NCI-H748 treated with DMSO at 0.1 percent for 48 hours (cell line): ENCODE measurements at regions not wholly inside any gene's neighbourhood (a gene's known extent, or its start where the extent isn't known, plus 50 kb on each side); places are given as distances from the start of the nearest gene placed in this dataset.

ENCODE experiments used
- DNase-seq: peaks from one replicate; lab custom pipeline; 2025; lab: John Stamatoyannopoulos, UW

DNA sequence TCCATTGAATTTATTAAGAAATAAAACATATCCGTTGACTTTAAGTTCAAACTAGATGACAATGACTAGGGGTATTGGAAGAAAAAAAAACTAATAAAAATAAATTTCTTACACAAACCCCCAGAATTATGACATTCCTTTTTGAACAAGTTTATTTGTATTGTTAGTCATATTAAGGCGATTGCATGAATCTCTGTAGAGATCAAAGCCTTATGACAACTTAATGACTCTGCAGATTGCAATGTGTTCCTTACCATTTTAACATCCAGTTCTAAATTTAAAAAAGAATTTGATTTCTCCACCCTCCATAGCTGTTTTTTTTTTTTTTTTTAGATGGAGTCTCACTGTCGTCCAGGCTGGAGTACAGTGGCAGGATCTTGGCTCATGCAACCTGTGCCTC is 189.8 kb upstream of the CEP162 start:
- no peak for DNase-seq

DNA sequence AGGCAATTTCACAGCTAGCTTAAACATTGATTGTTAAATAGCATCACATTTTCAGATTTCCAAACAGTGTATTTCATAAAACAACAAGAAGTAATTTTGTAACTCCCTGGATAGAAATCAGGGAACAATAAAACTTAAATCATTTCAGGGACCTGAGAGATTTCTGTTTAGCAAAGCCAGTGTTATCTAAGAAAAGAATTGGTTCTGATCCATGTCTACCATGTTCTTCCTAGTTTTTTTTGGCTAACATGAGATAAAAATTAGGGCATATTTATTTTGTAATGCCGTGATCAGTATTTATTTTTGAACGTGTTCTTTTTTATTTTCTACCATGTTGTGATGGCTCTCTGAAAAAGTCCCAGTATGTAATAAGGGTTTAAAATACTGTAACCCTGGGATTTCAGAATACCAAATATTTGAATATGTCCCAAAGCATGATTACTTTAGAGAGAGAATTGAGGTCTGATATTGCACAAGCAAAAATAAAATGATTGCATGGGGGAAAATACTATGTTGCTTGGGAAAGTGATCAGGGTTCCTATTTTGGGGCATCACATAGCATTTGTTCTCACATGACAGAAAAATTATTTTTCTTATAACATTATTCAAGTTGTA is 188.7 kb upstream of the CEP162 start:
- DNase-seq = no peak

DNA sequence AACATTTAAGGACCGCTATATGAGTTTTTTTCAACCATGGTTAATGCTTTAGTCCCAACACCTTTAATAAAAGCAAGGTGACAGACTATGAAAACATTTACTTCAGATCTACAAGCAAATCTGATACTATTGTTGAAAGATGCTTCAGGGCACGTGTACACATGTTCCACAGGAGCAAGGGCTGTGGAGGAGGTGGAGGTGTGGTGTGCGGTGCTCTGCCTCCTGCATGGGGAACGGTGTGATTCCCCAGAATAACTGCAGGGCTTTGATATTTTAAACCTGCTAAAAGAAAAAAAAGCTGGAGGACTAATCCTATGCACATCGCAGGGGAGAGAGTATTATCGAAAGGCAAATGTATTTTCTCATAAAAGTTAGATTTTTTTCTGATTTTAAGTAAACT is 188.1 kb upstream of the CEP162 start:
- DNase-seq = no peak

DNA sequence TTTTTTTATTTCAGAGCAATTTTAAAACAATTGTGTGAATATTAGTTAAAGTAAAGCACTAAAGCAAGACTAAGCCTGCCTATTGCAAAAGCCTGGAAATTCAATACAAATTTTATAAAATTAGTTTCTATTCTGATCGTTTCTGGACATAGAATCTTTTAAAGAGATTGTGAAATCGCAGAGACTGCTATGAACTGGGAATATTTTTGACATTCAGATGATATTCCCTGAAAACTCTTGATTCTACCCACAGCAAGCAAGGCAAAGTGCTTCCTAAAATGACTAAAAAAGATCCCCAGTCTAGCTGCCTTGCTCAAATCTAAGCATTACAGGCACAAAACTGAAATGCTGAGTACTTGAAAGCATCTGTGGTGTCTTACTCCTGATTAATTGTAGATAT is 187.6 kb upstream of the CEP162 start:
- DNase-seq = no peak

DNA sequence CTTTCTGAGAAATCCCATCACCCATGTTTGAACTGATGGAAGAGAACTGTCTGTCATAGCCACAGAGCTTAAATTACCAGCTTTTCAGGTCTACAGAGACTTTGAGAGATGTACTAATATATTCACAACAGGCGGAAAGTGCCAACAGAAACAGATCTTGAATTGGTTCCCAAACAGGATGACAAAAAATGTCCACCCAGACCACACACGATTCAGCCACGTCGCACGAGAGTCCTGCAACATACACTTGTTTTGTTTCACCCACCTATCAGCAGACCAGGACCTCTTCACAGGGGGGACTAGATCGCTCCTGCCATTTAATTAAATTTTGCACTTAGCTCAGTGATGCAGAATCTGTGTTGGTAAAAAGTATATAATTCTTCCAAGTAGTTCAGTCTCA is 187.1 kb upstream of the CEP162 start:
- no peak for DNase-seq

DNA sequence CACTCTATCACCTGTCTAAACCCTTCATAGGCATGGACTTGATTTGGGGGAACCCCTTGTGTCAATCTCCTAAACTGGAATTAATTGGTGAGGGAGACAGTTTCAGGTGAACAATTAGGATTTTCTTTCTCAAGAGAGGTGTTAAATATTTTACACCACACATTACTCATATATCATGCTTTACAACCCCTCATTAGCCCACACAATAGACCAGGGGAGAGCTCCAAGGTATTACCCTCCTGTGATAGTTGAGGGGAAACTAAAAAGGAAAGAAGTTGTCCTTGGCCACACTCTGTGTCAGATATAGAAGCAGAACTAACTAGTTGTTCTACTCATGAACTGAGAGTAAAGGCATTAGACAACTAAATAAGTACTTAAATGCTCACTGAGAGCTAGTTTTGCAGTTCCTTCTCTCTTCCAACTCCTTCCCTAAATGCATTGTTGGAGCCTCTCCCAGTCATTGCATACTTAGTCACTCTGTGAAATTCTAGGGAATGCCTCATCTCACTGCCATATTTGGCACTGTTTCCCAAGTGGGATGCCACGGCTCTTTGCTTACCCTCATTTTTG is 183.7 kb upstream of the CEP162 start:
- peak; percentile 81 for DNase-seq

DNA sequence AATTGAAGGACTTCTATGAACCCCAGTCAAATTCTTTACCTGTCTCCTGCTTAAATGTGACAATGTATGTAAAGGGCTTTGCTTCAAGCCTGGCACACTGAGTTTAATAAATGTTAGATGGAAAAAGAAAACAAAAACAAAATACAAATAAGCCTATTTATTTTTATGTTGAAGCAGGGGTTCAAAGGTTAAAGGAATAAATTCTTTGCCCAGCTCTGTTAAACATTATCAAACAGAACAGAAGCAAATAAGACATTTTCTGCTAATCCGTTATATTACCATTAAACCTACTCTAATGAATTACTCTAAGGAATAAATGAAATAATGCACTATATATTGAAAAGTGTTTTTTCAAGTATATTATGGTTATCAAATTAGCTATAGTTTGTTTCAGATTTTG is 182.5 kb upstream of the CEP162 start:
- no peak for DNase-seq

DNA sequence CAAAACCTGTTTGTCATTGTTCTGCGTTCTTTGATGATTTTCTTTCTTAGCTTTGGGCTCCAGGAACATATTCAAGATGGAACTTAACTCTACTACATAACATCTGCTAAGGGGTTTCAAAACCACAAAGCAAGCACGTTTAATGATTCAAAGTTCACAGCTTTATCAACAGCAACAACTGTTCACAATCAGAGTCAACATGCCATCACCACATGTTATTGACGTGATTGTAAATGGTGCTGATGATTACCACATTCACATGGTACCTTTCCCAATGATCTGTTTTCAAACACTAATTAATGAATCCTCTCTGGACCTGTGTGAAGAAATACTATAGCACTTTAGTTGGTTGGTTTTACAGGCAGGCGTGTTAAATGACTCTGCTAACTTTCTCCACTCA is 180.6 kb upstream of the CEP162 start:
- DNase-seq = no peak

DNA sequence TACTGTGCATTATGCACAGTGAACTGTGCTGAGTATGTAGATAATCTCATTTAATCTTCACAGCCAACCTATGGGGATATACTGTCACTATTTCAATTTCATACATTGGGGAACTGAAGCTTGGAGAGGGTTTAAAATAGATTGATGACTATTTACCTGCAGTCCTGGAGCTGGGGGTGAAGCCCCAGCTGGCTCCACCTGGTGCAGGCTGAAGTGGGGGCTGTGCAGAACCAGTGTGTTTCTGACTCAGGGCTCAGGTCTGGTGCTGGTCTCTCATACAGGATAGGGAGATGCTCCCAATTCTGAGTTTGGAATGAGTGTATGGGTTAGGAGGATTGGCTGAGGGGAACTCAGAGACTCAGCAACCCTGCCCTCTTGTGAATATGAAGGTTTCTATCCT is 176.1 kb upstream of the CEP162 start:
- no peak for DNase-seq

DNA sequence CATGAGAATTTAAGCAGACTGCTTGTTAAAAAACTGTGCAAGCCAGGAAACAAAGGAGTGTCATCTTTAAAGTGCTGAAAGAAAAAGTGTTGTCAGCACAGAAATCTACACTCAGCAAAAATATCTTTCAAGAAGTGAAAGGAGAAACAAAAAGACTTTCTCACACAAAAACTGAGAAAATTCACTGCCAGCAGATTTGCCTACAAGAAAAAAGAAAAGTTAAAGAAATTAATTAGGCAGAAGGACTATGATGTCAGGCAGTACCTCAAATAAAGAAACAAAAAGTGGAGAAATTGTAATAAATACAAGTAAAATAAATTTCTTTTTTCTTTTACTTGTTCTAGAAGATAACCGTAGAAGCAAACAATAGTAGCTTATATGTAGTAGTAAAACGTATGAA is 171.6 kb upstream of the CEP162 start:
- no peak for DNase-seq

DNA sequence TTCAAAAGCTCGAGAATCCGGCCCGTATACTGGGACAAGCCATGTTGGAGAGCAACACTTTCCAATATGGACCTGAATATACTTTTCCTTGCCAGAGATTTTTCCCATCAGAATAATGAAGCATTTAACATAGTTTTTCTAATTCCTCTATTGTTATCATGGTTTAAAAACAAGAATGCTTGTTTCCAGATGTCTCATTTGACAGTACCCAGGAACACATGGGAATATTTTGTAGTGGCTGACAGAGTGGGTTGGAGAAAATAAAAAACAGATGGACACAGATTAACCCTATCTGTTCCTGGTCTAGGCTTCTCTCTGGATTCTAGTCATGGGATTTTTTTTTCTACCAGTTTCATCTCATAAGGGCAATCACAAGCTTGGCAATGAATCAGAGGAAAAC is 164.8 kb upstream of the CEP162 start:
- DNase-seq = no peak

DNA sequence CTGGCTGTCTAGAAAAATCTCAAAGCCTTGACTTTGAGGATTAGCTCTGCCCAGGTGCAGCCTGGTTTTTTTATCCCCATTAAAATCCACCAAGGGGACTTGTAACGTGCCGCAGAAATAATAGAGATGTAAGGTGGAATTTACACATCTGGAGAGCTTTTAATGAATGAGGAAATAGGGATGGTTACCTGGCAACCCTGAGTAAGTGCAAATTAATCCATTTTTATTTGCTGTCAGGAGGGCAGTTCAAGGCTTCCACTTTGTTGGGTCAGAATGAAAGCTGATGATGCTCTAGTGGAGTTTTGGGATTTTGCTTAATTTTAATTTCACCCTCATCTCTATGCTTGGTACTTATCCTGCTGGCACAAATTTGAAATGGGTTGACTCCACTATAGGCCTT is 163.4 kb upstream of the CEP162 start:
- no peak for DNase-seq

DNA sequence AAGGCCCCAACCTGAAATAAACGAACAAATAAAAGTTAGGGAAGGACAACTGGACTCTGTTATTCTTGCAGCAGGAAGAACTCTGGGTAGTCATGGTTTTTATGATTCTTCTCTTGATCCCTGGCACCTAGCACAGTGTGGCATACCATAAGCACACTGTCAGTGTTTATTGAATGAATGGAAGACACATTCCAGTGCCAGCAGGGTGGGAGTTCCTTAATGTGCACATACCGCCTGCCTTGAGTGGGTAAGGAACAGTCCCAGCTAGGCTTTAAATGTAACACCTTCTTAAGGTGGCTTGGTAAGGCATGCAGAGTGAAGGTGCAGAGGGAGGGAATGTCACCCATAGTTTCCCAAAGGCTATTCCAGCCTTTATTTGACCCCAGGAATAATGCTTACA is 162.9 kb upstream of the CEP162 start:
- no peak for DNase-seq

DNA sequence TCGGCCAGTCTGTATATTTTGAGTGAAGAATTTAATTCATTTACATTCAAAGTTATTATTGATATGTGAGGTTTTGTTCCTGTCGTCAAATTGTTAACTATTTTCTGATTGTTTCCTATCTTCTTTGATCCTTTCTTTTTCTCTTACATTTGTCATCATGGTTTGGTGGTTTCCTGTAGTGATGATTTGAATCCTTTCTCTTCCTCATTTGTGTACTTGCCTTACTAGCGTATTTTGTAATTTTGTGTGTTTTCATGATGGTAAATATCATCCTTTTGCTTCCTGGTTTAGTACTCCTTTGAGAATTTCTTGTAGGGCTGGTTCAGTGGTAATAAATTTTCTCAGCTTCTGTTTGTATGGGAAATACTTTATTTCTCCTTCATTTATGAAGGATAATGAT is 151.7 kb upstream of the CEP162 start:
- DNase-seq = no peak

DNA sequence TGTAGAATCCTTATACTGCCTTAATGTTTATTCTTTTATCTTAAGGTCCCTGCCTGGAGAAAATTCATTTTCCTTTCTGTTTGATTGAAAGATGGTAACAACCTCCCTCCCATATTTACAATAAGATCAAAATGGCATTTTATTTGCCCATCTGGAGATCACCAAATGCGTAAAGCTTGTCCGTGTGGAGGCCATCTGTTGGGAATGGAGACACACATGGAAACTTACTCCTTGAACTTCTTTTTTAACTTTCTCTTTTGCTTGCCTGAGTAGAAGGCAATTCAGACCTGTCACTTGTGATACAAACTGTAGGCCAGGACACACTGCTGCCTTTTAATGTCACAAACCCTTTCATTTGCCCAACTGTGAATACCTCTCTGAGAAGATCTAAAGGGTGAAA is 144.8 kb upstream of the CEP162 start:
- DNase-seq = no peak

DNA sequence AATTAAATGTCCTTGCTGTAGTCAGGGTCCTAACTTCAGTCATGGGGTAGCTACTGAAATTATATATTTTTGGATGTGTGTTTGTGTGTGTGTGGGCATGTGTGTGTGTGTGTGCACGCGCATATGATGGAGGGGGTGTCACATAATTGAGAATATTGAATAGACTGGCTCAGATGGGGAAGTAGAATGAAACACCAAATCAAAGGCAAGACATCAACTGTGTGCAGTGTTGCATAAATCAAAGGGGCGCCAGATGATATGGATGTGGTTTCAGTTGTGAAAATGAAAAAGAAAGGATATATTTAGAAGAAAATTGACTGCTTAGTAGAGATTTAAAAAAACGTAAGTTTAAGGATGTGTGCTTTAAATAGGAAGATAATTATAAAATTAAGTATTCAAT is 144.2 kb upstream of the CEP162 start:
- no peak for DNase-seq

DNA sequence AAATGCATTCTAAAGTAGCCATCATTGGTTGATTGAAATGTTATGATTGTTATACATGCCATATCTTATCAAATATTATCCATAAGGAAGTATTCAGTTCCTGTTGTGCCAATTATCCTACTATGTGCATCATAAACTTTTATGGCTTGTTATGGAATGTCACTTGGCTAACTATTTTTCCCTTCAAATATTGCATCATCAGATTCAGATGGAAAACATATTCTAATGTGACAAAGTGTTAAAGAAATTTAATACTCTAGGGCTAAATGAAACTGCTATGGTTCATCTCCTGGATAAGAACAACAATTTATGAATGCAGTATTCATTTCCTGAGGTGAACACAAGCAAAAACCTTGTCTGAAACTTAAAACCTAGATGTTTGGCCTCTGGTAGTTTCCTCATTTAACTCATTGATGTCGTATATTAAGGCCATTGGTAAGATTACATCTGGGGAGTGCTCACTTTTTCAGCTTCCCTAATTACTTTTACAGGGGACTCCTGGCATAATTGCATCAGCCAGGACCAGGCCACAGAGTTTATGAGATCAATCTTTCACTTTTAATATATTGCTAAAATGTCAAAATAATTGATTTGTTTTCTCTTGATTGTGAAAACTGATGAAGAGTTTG is 134.9 kb upstream of the CEP162 start:
- no peak for DNase-seq

DNA sequence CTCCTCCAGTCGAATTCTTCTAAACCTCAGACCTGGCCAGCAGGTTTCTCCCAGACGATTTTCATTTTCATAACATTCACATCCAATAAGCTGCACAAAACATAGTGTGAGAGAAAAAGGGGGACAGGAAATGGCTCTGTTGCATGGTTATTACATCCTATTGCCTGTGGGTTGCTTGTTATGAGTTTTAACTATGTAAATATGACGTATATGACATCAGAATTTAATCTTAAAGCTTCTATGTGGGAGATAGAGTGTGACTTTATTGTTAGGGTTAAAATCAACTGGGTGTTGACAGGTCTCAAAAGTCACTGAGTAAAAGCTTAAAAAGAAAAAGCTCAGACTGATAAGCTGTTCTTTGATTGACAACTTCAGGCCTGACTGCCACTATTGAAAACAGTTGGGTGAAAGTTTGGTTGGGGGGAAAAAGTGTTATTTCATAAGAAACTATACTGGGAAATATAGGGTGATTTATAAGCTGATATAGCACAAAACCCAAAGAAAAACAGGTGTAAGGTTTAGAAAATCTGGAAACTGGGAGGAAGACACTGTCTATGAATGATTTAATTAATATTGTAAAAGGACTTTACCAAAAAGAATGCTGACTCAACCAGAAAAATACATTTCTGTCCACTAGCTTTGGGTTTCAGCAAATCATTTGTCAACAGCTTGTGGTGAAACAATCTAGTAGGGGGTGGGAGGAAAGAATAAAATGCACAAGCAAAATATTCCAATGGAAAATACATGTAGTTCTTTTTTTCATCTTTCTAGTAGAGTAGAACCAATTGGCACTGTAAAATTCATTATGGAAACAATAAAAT is 134.1 kb upstream of the CEP162 start:
- DNase-seq = no peak

DNA sequence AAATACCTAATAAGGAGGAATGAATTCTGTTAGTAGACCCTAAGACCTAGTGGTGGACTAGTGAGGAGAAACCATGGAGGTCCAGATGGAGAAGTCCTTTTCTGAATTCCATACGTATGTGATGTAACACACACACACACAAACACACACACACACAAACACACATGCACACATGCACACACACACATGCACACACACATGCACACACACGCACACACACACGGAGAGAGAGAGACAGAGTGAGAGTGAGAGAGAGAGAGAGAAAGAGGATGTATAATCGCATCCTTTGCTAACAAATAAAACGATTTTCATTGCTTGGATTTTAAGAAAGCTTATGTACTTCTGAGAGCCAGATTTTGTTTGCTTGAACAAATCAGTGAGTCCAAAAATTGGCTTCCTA is 132.6 kb upstream of the CEP162 start:
- no peak for DNase-seq

DNA sequence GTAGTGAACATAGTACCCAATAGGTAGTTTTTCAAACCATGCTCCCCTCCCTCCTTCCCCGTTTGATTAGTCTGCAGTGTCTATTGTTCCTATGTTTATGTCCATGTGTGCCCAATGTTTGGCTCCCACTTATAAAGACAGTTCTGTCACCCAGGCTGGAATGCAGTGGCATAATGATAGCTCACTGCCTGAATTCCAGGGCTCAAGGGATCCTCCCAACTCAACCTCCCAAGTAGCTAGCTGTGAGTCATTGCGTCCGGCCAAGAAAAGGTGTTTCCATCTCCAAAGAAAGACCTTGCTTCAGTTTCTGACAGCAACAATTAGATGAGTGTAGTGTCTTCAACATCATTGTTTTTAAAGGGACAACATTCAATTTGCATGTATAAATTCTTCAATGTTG is 131.1 kb upstream of the CEP162 start:
- DNase-seq = no peak

DNA sequence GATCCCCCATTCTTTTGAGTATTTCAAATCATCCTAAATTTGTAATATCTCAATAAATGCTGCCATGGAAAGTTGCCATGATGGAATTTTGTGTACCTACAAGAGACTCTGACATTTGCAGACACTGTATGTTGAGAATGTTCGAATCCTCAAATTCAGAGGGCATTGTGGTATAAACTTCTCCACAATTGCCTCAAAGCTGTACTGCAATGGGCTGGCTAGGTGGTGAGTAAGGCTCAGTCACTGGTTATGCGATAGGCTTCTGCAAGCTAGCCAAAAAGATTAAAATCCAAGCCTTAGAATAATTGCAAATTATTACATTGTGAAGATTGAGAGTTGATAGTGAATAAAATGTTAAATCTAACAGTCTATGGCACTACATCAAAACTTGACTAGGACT is 130.2 kb upstream of the CEP162 start:
- no peak for DNase-seq

DNA sequence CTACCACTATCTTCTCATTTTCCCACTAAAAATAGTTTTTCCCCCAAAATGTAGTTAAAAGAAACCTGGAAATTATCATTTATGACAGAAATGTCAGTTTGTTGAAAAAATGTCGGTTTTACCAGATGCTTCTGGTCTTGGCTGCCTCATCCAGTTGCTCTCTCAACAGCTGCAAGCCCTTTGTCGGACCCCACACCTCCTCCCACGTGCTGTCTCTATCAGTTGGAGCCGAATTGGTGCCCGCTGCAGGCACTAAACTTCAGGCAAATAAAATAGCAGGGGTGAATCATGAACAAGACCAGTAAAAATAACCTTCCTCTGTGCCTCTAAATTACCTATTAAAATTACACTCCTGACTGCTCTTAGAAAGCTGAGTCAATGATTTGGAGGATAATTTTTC is 129.5 kb upstream of the CEP162 start:
- DNase-seq = no peak
